ENCODE measurements at regions not wholly inside any gene's neighbourhood (a gene's known extent, or its start where the extent isn't known, plus 50 kb on each side); places are given as distances from the start of the nearest gene placed in this dataset.

GRCh38 chr5:104223885-104224773 is 661.5 kb upstream of the NUDT12 start:
- CTCF ChIA-PET: no interaction called here
- DNase-seq: no peak
- Mint-ChIP-seq H3K27me3 (ENCODE audit: unreplicated experiment) (no peaks in the 10 kb centered on the region), H3K36me3 (ENCODE audit: insufficient read depth, unreplicated experiment) (no peaks in the 10 kb centered on the region), H3K4me1 (ENCODE audit: low read depth, unreplicated experiment) (no peaks in the 10 kb centered on the region), H3K27ac (ENCODE audit: unreplicated experiment) (no peak overlapping the region), H3K4me3 (ENCODE audit: low read depth, unreplicated experiment) (no peak overlapping the region), H3K9me3 (ENCODE audit: low read depth, unreplicated experiment) (no peaks in the 10 kb centered on the region)
- TF ChIP-seq, protein P1, sequence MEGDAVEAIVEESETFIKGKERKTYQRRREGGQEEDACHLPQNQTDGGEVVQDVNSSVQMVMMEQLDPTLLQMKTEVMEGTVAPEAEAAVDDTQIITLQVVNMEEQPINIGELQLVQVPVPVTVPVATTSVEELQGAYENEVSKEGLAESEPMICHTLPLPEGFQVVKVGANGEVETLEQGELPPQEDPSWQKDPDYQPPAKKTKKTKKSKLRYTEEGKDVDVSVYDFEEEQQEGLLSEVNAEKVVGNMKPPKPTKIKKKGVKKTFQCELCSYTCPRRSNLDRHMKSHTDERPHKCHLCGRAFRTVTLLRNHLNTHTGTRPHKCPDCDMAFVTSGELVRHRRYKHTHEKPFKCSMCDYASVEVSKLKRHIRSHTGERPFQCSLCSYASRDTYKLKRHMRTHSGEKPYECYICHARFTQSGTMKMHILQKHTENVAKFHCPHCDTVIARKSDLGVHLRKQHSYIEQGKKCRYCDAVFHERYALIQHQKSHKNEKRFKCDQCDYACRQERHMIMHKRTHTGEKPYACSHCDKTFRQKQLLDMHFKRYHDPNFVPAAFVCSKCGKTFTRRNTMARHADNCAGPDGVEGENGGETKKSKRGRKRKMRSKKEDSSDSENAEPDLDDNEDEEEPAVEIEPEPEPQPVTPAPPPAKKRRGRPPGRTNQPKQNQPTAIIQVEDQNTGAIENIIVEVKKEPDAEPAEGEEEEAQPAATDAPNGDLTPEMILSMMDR (IDR thresholded peaks at IDR 0.05; ENCODE audit: unreplicated experiment): no peak
- BruUV-seq (replicated peaks): no TSS peak
- intact Hi-C loops (cut with micrococcal nuclease; ENCODE audit: unreplicated experiment): no loop called here

DNA sequence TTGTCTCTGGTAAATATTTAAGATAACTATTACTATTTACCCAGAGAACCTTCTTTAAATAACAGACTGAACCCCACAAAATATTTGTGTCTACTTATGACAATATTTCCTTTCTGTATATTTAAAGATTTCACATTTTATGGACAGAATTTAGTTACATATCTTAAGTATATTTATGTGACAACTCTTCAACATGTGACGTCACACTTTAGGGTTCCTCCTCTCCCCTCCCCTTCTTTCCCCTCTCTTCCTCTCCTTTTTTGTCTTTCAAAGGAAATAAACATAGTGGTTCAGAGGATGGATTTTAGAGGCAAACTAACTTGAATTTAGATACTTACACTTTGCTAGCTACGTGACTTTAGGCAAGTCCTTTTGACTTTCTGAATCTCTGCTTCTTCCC is 655.6 kb upstream of the NUDT12 start:
- Mint-ChIP-seq H3K27me3 (ENCODE audit: unreplicated experiment) (no peaks in the 10 kb centered on the region), H3K4me3 (ENCODE audit: low read depth, unreplicated experiment) (no peak overlapping the region), H3K36me3 (ENCODE audit: insufficient read depth, unreplicated experiment) (no peaks in the 10 kb centered on the region), H3K9me3 (ENCODE audit: low read depth, unreplicated experiment) (peaks cover 1% of the 10 kb centered on the region), H3K4me1 (ENCODE audit: low read depth, unreplicated experiment) (no peaks in the 10 kb centered on the region), H3K27ac (ENCODE audit: unreplicated experiment) (no peak overlapping the region)
- BruUV-seq (replicated peaks): no TSS peak
- CTCF ChIA-PET: no interaction called here
- no peak for DNase-seq
- intact Hi-C loops (cut with micrococcal nuclease; ENCODE audit: unreplicated experiment): no loop called here
- TF ChIP-seq, protein P1 (IDR thresholded peaks at IDR 0.05; ENCODE audit: unreplicated experiment): no peak

DNA sequence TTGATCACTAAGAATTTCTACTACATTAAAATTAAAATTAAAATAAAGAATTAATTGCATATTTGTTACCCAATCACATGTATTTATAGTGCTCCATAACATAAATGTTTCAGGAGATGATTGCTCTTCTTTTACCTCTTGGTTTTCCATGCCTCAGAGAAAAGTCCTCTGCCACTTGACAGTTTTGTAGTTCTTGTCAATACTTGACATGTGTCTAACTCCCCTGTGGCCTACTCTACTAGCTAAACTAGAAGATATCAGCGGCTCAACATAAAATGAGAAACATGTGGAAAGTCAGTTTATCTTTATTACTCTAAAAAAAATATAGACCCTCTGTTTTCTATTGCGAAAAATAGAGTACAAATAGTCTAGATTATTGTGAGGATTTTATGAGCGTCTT is 650.6 kb upstream of the NUDT12 start:
- H3K4me1 Mint-ChIP-seq (ENCODE audit: low read depth, unreplicated experiment): no peaks in the 10 kb centered on the region
- TF ChIP-seq, protein P1 (IDR thresholded peaks at IDR 0.05; ENCODE audit: unreplicated experiment): no peak
- no peak overlapping the region for H3K4me3 Mint-ChIP-seq (ENCODE audit: low read depth, unreplicated experiment)
- no peak for DNase-seq
- CTCF ChIA-PET: no interaction called here
- no peak overlapping the region for H3K27ac Mint-ChIP-seq (ENCODE audit: unreplicated experiment)
- H3K36me3 Mint-ChIP-seq (ENCODE audit: insufficient read depth, unreplicated experiment): no peaks in the 10 kb centered on the region
- H3K27me3 Mint-ChIP-seq (ENCODE audit: unreplicated experiment): no peaks in the 10 kb centered on the region
- intact Hi-C loops (cut with micrococcal nuclease; ENCODE audit: unreplicated experiment): no loop called here
- BruUV-seq (replicated peaks): no TSS peak
- H3K9me3 Mint-ChIP-seq (ENCODE audit: low read depth, unreplicated experiment): peaks cover 2% of the 10 kb centered on the region

DNA sequence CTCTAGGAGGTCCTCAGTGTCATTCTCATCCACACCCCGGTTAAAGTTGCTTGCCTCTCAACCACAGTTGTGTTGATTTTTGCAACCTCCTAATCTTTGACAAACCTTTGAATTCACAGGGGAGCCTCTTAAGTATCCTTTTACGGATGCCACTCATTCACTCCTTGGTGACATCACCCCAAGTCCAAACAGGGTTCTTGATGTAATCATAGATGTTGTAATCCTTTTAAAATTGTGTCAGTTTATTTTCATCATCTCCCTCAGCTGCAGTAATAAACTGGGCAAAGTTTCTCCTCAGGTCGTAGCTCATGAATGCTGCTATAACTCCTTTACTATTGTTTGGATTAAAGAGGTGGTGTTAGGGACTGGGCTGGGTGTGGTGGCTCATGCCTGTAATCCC is 637.2 kb upstream of the NUDT12 start:
- H3K4me3 Mint-ChIP-seq (ENCODE audit: low read depth, unreplicated experiment): no peak overlapping the region
- H3K36me3 Mint-ChIP-seq (ENCODE audit: insufficient read depth, unreplicated experiment): no peaks in the 10 kb centered on the region
- intact Hi-C loops (cut with micrococcal nuclease; ENCODE audit: unreplicated experiment): no loop called here
- no TSS peak for BruUV-seq (replicated peaks)
- H3K9me3 Mint-ChIP-seq (ENCODE audit: low read depth, unreplicated experiment): peaks cover 2% of the 10 kb centered on the region
- H3K27me3 Mint-ChIP-seq (ENCODE audit: unreplicated experiment): no peaks in the 10 kb centered on the region
- no peak for DNase-seq
- CTCF ChIA-PET: no interaction called here
- no peak overlapping the region for H3K27ac Mint-ChIP-seq (ENCODE audit: unreplicated experiment)
- TF ChIP-seq, protein P1 (IDR thresholded peaks at IDR 0.05; ENCODE audit: unreplicated experiment): no peak
- no peaks in the 10 kb centered on the region for H3K4me1 Mint-ChIP-seq (ENCODE audit: low read depth, unreplicated experiment)

Data from Calu3 (cell line).